Eye (tissue), 1 donor: ENCODE measurements at regions not wholly inside any gene's neighbourhood (a gene's known extent, or its start where the extent isn't known, plus 50 kb on each side); places are given as distances from the start of the nearest gene placed in this dataset.

Source experiments
- DNase-seq: peaks from one replicate; pipeline ENCODE4 v3.0.0-alpha.2; 2015

DNA sequence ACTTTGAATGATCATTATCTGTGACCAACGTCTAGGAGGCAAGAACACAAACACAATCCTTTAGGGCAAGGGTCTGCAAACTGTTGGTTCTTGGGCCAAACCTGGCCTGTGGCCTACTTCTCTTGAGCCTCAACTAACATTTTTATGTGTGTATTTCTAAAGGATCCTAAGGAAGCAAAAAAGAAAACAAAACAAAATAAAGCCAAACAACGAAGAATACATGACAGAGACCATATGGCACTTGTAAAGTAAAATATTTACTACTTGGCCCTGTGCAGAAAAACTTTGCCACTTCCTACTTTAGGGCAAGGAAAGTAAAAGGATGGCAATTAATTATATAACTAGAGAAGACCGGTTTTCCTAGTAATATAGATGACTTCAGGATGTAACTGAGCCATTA, 1056.2 kb downstream of the EPHA7 start:
- DNase-seq: no peak

DNA sequence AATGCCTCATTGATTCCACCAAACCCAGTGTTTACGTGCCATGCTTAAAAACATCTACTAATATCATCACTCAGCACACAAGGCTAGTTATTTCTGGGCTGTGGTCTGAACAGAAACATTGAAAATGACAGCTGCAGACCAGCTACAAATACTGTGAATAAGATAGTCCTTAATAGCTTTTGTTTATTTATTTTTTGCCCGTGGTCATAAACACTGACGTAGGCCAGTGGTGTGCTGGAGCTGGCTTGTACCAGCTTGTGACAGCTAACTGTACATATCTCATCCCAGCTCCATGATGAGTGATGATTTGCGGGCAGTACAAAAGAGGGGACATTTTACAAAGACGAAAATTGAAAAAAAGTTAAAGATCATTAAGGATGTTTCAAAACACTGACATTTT, 1057.0 kb downstream of the EPHA7 start:
- peak; percentile 28 for DNase-seq

DNA sequence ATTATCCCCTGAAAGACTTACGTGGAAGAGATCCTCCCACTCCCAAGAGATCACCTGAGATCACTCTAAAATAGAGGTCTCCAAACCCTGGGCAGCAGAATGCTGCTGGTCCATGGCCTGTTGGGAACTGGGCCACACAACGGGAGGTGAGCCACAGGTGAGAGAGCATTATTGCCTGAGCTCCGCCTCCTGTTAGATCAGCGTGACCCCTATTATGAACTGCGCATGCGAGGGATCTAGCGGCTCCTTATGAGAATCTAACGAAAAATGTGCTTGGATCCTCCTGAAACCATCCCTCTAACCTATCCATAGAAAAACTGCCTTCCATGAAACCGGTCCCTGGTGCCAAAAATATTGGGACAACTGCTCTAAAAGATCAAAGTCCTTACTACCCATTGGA, 1057.4 kb downstream of the EPHA7 start:
- no peak for DNase-seq

DNA sequence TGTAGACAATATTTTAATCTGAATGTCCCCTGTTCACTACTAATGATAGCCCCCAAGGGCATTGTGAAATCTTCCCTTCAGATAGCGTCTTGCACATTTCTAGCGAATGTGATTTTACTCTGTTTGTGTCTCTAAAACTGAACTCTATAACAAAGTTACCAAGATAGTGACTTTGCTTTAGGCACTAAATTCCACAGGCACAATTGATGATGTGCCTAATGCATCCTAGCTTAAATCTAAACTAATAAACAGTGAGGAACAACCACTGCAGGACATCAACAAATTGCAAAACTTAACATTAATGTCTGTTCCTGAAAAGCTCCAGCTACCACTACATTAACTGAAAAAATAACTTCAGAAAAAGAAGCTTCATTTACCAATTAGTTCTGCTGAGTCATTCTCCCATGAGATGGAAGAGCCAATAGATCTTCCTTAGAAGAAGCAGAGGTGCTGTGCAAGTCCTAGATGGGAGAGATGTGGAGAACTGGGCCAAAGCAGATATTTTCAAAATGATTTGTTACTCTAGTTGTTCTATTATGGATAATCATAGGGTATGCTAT, 1065.0 kb downstream of the EPHA7 start:
- DNase-seq: no peak

DNA sequence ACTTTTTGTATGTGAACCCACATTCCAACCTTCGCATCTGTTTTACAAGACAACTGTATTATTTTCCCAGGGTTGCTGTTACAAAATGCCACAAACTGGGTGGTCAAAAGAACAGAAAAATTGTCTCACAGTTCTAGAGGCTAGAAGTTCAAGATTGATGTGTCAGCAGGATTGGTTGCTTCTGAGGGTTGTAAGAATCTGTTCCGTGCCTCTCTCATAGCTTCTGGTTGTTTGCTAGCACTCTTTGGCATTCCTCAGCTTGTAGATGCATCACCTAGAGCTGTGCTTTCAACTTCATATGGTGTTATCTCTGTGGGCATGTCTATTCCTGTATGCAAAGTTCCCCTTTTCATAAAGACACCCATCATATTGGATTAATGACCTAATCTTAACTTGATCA, 1067.2 kb downstream of the EPHA7 start:
- DNase-seq: no peak

DNA sequence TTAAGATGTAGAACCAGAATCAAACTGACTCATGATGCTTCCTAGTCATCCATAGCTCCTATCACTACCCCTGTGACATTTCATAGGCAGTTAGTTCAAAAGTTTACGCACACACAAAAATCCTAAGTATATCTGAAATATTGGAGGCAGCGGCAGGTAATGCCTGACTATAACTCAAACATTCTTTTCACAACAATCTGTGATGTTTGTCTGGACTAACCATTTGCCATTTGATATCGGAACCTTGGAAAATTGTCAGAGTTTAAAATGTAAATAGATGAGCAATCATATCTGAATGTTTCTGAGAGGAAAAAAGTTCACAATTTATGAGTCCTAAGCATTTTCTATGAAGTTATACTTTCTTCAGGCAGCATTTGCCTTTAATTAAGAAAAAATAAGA, 1078.2 kb downstream of the EPHA7 start:
- DNase-seq: no peak

DNA sequence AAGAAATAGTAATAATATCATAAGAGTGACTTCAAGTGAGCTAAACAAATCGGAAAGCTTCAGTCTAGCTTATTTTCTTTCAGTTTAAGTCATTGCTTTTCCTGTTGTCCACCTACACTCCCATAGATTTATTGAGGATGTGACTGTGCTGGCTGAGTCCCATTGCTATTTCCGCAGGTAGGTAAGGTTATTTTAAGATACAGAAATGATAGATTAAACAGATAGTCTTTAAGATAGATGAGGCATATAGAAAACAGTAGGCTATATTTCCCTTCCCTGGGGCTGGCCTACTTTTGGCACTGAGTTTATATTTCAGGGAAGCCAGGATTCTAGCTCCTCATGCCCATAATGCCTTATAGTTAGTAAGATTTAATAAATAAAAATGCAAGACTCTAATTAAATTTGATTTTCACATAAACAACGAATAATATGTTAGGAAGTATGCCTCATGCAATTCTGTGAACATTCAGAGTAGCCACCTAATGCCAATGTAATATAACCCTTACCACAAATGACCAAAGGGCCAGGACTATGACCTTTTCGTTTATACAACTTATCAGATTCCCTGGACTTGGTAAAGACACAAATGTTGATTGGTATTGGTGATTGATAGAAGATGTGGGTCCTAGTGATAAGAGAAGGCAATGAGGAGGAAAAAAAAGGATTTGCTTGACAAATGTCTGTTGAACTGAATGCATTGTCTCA, 1079.3 kb downstream of the EPHA7 start:
- no peak for DNase-seq

DNA sequence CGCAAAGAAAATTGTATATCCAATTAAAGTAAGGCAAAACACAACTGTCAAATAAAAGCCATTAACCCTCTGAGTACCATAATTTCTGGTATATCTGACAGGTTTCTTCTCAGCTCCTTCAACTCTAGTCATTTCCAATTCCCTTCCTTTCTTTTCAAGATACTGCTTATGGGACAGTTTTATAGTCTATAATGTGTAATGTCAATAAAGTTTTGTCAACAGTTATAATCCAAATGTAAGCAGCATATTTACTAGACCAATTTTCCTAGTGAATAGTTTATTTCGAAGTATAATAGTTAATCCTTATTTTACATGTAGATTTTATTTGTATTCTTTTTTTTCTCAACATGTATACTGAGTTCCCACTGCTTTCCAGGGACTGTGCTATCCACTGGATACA, 1081.8 kb downstream of the EPHA7 start:
- no peak for DNase-seq

DNA sequence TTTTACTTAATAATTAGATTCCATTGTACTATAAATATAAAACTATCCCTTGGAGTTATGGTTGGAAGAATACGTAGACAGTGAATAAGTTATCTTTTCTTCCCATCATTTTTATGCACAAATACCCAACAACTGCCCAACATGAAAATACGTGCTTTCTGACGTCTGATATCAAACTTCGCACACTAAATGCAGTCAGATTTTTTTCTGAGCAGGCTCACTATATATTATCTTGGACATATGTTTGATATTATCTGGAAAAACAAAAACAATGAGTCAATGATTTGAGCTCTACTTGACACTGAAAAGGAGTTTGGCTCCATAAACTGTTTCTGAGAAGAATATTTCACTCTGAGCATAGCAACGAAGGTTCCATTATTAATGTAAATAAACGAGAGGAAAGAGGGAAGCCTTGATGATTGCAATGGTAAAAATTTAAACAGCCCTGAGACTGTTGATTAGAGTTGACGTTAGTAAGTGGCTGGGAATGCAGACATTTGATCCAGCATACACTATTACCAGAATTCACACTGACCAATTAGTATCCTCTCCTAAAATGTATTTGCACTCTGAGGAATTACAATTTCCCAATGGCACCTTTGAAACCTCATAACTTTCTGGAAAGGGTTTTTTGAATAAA, 1090.0 kb downstream of the EPHA7 start:
- peak; percentile 57 for DNase-seq

DNA sequence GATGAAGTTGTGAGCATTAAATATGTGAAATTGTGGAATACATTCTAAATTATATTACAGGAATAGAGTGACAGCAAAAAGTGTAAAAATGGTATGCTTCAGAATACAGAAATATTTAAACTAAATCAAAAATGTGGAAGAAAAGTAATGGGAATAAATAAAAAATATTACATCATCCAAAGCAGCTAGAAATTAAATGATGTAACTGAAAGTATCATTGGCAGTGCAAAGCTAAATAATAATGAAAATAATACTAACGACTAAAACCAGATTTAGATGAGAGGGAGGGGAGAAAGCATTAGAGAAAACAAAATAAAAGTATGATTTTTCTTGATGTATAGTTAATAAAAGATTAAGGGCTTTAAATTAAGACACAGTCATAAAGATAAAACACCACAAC, 1104.0 kb downstream of the EPHA7 start:
- no peak for DNase-seq

DNA sequence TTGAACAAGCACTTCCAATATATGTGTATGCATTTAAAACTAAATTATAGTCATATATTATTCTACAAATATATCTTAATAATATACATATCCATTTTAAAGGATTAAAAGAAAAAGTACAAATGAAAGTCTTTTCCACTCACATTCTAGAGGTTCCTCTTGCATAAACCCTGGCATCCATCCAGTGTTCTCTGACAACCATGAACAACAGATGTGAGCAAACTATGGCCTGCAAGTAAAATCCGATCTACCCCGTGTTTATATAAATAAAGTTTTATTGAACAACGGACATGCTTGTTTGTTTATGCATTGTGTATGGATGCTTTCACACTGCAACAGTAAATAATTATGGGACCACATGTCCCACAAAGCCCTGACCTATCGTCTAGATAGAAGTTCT, 1122.3 kb downstream of the EPHA7 start:
- DNase-seq: no peak

DNA sequence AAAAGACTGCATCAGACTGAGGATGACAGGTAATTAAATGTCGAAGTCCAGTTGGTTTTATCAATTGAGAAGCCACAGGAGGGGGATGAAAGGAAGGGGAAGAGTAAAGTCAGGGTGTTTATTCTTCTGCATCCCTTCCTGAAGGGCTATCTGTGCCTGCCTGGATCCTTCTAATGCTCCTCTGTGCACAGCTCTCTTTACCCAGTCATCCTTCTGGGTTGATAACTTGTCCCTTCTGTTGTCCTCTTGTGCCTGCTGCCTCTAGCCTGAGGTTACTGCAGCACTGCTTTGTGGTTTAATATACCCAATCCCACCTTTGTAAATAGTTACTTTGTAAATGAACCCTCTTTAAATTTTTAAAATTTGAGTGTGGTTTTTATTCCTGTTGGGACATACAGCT, 1127.3 kb downstream of the EPHA7 start:
- DNase-seq: no peak

DNA sequence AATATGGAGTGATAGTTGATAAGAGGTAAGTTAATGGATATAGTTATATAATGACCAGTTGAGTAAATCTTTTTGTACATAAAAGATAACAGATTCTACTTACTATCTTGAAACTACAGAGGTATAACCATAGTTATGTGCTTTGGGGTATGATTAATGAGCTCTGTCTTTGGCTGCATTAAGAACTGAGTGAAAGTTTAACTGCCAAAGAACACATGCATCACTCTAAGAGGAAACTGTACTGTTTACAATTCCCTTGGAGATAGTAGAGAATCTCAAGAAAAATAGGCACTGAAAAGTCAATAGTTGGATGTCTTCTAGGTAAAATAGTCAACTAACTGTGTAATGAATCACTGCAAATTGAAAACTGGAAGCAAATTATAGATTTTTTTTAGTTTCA, 1129.5 kb downstream of the EPHA7 start:
- no peak for DNase-seq

DNA sequence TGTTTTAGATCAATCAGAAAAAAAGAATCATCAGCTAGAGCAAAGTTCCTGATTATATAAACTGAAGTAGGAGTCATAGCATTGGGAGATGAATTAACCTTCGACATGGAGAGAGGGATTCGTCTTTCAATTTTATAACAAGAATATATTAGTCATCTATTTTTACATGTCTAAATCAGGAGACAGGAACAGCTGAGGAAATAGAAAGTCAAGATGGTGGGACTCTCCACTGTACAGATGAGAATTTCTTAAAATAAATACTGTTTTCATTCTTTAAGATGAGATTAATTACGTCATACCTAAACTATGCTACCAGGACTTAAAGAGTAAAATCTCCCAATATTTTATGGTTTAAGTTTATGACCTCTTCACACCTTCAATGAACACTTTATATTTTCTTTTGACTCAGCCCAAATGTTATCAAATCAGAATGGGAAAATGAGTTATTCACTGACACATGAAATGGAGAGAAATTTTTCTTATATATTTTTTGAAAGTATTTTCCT, 1137.7 kb downstream of the EPHA7 start:
- DNase-seq: no peak

DNA sequence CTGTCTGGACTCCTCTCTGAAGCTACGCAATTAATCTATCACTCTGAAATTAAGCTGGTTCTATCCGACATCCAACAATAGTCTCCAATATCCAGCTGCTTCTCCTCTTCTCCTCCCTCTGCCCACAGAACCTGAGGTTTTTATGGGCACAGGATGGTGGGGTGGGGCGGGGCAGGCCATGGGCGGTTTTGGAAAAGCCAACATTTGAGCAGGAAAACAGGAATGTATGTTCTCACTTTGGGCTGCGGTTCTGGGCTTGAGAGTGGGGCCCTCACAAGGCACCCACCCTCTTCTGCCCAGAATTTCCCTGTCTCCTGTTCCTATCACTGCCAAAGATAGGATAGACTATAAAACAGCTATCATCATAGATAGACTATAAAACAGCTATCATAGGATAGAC, 1144.2 kb downstream of the EPHA7 start:
- DNase-seq: no peak

DNA sequence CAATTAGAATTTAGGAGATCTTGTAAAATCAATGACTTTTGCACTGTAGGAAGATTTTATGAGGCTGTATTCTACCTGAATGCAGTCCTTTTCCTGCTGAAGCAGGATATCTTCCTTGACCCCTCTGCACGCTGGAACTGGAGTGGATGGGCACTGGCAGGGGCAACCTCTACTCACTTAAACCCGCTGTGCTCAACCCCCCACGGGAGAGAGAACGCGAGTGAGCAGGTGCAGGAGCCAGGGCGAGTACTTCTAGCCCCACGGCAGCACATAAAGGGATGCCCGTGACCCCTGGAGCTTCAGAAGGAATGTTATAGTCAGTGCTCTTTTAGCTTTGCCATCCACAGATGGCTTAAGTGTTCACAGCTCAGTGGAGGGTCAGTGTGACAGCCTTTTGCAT, 1144.8 kb downstream of the EPHA7 start:
- no peak for DNase-seq

DNA sequence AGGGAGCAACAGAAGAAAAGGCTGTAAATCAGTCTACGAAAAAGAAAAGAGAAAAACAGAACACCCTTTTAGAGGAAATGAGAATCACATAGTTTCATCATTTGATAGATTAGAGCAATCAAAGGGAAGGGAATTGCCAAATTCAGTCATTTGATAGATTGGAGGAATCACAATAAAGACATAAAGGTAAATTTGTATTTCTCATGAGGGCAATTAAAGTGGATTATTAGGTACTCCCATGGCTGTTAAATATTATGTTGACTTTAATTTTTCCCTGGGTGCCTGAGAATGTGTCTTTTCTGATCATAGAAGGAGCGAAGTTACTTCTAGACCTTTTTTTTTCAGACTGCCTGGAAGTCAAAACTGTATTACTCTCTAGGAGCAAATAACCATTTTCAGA, 1145.7 kb downstream of the EPHA7 start:
- DNase-seq: no peak

DNA sequence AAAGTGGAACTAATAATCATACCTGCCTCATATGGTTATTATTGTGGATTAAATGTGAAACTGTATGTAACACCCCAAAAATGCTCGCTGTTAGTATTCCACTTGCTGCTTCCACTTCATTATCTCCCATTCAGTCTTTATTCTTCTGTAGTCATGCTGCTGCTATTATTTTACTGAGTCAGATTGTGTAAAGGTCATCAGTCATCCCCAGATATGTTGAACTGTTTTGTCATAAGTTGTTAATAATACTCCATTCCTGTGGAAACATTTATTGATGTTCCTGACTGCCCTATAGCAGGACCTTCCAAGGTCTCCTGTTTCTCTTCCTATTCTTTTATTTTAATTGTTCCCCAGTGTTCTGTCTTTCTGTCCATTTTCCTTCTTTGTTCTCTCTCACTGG, 1148.3 kb downstream of the EPHA7 start:
- no peak for DNase-seq

DNA sequence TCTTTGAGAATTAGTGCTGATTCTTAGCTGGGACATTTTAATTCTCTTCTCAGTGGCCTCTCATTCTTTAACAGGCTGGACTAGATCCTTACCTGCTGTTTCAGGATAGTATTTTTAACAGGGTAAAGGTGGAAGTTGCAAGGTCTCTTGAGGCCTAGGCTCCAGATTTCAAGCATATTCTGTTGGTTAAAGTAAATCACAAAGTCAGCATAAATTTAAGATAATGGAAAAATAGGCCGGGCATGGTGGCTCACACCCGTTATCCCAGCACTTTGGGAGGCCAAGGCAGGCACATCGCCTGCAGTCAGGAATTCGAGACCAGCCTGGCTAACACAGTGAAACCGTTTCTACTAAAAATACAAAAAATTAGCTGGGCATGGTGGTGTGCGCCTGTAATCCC, 1149.0 kb downstream of the EPHA7 start:
- DNase-seq: no peak

DNA sequence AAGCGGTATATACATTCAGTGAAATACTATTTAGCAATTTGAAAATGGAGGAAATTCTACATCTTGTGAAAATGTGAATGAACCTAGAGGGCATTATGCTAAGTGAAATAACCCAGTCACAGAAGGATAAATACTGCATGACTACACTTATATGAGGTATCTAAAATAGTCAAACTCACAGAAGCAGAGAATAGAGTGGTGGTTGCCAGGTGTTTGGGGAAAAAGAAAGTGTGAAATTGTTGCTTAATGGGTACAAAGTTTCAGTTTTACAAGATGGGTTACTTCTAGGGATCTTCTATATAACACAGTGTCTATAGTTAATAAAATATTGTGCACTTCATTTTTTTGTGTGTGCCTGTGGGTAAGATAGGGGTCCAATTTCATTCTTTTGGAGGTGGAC, 1152.0 kb downstream of the EPHA7 start:
- no peak for DNase-seq

DNA sequence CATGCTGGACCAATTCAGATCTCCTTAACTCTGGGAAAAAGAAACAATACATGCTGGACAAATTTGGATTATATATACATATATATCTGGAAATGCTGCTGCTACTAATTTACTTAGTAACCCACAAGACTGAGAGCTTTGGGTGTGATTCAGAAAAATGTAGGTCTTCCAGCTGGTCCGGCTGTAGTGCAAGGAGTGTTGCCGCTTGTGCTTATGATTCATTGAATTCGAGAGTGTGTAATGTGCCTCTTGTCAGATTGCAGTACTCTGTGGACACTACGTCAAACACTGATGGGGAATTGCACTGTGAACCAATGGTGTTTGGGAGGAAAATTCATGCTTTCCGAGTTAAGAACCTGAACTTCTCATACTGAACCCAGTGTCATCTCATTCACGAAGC, 1155.5 kb downstream of the EPHA7 start:
- DNase-seq: no peak

DNA sequence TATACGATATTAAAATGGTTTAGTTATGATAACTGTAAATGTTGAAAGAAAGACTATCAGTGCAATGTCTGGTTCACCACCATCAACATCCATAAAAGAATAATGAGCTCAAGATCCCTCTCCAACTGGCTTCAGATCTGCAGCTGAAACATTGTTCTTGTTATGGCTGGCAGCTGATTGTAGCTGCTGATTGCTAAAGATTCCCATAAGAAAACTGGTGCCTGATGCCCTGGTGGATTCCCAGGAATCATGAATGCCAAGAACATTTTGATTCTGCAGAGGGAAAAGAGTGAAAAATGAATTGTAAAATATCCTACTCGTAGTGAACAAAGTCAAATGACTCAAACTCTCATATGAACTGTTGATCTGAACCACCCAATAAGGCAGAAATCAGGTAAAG, 1160.2 kb downstream of the EPHA7 start:
- DNase-seq: no peak

DNA sequence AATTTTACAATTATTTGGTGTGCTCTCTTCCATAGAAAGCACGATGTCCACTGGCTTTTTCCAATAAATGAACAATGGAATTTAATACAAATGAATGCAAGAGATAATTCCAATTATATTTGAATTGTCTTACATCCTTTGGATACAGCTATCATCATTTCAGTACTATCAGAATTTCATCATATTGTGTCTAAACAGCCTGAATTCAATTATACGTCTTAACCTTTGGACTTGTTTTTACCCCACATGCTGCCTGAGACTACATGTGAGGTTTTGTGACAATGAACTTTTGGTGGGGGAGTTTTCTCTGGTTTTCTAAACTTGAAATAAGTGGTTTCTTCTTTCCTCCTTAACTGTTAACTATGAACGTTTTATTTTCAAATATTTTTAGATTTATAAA, 1176.0 kb downstream of the EPHA7 start:
- no peak for DNase-seq

DNA sequence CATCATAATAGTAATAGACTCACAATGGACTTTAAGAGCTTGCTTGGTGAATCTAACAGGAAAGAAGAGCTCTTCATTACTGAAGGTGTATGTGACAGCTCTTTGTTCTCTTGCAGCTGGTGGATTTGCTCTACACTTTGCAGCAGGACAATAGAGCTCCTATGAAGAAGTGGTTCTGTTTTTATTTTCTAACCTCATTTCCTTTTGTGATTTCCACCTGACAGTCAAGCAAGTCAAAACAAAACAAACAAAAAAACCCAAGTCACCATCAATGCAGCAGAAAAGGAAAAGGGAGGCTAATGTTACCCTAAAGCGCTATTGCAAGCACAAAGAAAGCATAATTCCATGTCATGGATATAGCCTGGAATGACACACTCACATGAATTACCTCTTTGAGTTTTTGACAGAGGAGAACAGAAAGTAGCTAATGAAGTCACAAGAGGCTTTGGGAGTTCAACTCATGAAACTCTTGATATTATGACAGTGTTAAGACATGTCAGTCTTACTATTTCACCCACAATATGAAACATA, 1188.1 kb downstream of the EPHA7 start:
- peak; percentile 50 for DNase-seq
